ENCODE measurements at regions not wholly inside any gene's neighbourhood (a gene's known extent, or its start where the extent isn't known, plus 50 kb on each side); places are given as distances from the start of the nearest gene placed in this dataset.

DNA sequence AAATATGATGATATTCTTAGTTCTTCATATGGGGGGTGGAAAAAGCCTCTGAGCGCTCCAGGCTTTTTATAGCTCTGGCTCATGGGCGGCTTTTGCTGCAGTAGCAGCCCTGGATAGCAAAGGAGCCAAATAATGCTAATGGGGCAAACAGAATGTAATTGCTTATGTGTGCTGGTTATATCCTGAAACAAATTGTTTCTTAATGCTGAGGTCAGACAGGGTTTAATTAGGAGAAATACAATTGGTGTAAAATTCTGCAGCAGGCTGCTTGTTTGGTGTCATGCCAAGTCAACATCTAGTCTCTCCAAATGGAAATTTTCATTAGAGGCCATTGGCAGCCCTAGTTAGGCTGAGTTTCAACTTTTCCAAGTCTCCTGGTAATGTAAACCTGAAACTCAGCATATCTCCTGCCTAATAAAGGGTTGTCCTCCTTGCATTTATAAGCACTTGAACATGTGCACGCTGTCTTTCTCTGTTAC is 530.1 kb upstream of the NOX3 start:
- TF ChIP-seq CTCF (conservative IDR thresholded peaks at IDR 0.05; ENCODE audit: low read depth in 2 of 2) (no peak), POLR2AphosphoS5 (IDR thresholded peaks at IDR 0.05; ENCODE audit: low read depth) (no peak), EZH2 (IDR thresholded peaks at IDR 0.05; ENCODE audit: low read depth, unreplicated experiment) (no peak), ETS1 (IDR thresholded peaks at IDR 0.05) (no peak), EZH2phosphoT487 (IDR thresholded peaks at IDR 0.05; ENCODE audit: unreplicated experiment) (no peak), JUNB (IDR thresholded peaks at IDR 0.05; ENCODE audit: unreplicated experiment) (no peak), CREB1 (CRISPR knock-in tag; IDR thresholded peaks at IDR 0.05; ENCODE audit: low read depth) (no peak), ZNF114 (CRISPR knock-in tag; IDR thresholded peaks at IDR 0.05) (no peak), STAT1 (IDR thresholded peaks at IDR 0.05; ENCODE audit: unreplicated experiment) (no peak), REST (IDR thresholded peaks at IDR 0.05; ENCODE audit: unreplicated experiment) (no peak)

Measured in GM23338 (cell line).